NCI-H526 (cell line): ENCODE measurements at regions not wholly inside any gene's neighbourhood (a gene's known extent, or its start where the extent isn't known, plus 50 kb on each side); places are given as distances from the start of the nearest gene placed in this dataset.

Experiments
- DNase-seq, 2 experiments: peaks; one replicate each; lab custom pipeline; 2025; lab: John Stamatoyannopoulos, UW

- no peak for DNase-seq
These were observed 182.5 kb upstream of the ASIC2 start for GRCh38 chr17:33475594-33475993.

- no peak for DNase-seq
These were observed 188.6 kb upstream of the ASIC2 start for GRCh38 chr17:33481652-33482051.

- DNase-seq = no peak
These were observed 189.5 kb upstream of the ASIC2 start for GRCh38 chr17:33482636-33483035.

GRCh38 chr17:33484559-33484958, 191.5 kb upstream of the ASIC2 start:
- no peak for DNase-seq

GRCh38 chr17:33486135-33486885, 193.2 kb upstream of the ASIC2 start:
- no peak for DNase-seq

- no peak for DNase-seq
These were observed 194.2 kb upstream of the ASIC2 start for GRCh38 chr17:33487187-33487879.

- DNase-seq = no peak
These were observed 198.9 kb upstream of the ASIC2 start for GRCh38 chr17:33491871-33492481.

- DNase-seq = no peak
These were observed 199.7 kb upstream of the ASIC2 start for GRCh38 chr17:33492731-33493265.

GRCh38 chr17:33493566-33493965, 200.5 kb upstream of the ASIC2 start:
- DNase-seq = no peak

GRCh38 chr17:33494151-33494550, 201.1 kb upstream of the ASIC2 start:
- DNase-seq = no peak

- no peak for DNase-seq
These were observed 204.5 kb upstream of the ASIC2 start for GRCh38 chr17:33497623-33498022.

GRCh38 chr17:33498069-33498468, 205.0 kb upstream of the ASIC2 start:
- no peak for DNase-seq

- DNase-seq = no peak
These were observed 205.9 kb upstream of the ASIC2 start for GRCh38 chr17:33499040-33499439.

GRCh38 chr17:33500151-33500550, 207.1 kb upstream of the ASIC2 start:
- DNase-seq = no peak

GRCh38 chr17:33501185-33501584, 208.1 kb upstream of the ASIC2 start:
- no peak for DNase-seq

- DNase-seq = no peak
These were observed 211.5 kb upstream of the ASIC2 start for GRCh38 chr17:33504571-33504970.

GRCh38 chr17:33506889-33507650, 214.0 kb upstream of the ASIC2 start:
- DNase-seq = no peak

GRCh38 chr17:33508215-33508614, 215.1 kb upstream of the ASIC2 start:
- DNase-seq = no peak

- DNase-seq = no peak
These were observed 216.2 kb upstream of the ASIC2 start for GRCh38 chr17:33509331-33509730.

GRCh38 chr17:33511670-33512069, 218.6 kb upstream of the ASIC2 start:
- no peak for DNase-seq

- DNase-seq = no peak
These were observed 219.0 kb upstream of the ASIC2 start for GRCh38 chr17:33512113-33512512.

GRCh38 chr17:33513769-33514168, 220.7 kb upstream of the ASIC2 start:
- DNase-seq = no peak
